ENCODE measurements at regions not wholly inside any gene's neighbourhood (a gene's known extent, or its start where the extent isn't known, plus 50 kb on each side); places are given as distances from the start of the nearest gene placed in this dataset.

DNA sequence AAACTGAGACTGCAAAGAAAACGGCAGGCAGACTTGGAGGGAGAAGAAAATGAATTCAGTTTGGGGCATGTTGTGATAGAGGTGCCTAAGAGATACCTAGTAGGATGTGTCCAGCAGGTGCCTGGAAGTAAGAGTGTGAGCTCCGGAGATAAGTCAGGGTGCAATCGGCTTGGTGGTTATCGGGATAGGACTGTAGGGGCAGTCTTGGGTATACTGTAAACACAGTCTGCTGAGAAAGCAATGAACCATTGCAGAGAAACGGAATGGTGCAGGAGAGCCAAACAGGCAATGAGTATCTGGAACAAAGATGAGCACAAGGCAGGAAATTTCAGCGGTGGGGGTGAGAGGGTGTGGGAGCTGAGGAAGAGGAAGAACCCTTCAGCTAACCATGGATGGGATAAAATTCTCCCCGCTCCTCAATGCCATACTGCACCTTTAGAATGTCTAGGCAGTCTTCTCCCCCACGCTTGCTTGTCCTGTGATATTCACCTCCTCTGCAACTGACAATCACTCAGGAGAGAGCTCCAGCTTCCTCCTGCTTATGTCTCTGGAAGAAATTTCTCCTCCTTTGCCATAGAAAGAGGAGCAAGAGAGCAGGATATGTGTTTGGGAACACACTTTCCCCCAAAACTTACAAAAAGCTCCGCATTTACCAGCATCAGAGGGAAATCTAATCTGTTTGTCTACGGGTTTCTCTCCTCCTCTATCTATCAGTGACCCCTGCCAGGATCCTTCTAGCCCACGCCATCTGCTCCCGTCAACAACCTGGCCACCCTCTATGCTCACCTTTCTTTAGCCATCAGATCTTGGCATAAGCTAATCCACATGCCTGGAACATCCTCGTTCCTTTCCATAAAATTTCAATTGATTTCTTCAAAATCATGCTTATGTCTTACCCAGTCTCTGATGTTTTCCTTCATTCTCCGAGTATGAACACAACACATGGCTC is 381.7 kb upstream of the JARID2 start:
- Histone ChIP-seq H3K4me3 (ENCODE audit: low read depth, low read length) (no peak overlapping the region), H3K4me1 (ENCODE audit: control insufficient read depth, insufficient read depth, low read length) (peaks cover 3% of the 10 kb centered on the region), H3K9me3 (ENCODE audit: control insufficient read depth, insufficient read depth, low read length) (no peaks in the 10 kb centered on the region), H3K27me3 (ENCODE audit: control insufficient read depth, insufficient read depth, low read length) (no peaks in the 10 kb centered on the region), H3K27ac (ENCODE audit: low read depth, low read length) (no peak overlapping the region), H3K36me3 (ENCODE audit: control insufficient read depth, insufficient read depth, low read length) (no peaks in the 10 kb centered on the region)
- DNase-seq (ENCODE audit: low read depth in 4 of 6, low spot score in 6 of 6), result peak in 1 of 6 donors; percentile 54
- 62% methylated on average over 12 of the region's 14 CpGs for WGBS (ENCODE audit: insufficient coverage)

DNA sequence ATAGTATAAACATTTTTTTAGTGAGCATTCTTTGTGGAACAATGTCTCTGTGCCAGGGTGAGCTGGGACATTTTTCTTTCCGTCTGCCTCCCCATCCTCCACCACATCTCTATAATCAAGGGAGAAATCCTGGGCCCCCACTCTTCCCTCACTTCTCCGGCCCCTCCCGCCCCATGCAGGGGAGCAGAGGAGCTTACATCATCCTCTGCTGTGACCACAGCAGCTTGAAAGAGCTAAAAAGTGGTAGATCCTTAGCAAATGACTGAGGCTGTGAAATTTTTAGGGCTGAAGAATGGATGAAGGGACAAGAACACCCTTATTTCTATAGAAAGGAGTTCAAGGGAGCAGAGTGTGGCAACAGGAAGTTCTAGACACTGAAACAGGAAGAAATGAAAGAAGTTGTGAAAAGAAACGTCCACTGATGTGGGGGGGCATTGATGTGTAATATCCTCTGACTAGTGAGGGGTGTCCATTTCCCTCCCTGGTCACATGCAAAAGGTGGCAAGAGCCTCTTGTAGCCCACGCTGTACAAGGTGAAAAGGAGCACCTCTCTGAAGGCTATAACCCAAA is 380.3 kb upstream of the JARID2 start:
- Histone ChIP-seq H3K4me3 (ENCODE audit: low read depth, low read length) (no peak overlapping the region), H3K36me3 (ENCODE audit: control insufficient read depth, insufficient read depth, low read length) (no peaks in the 10 kb centered on the region), H3K27ac (ENCODE audit: low read depth, low read length) (no peak overlapping the region), H3K4me1 (ENCODE audit: control insufficient read depth, insufficient read depth, low read length) (peaks cover 3% of the 10 kb centered on the region), H3K9me3 (ENCODE audit: control insufficient read depth, insufficient read depth, low read length) (no peaks in the 10 kb centered on the region), H3K27me3 (ENCODE audit: control insufficient read depth, insufficient read depth, low read length) (no peaks in the 10 kb centered on the region)
- WGBS (ENCODE audit: insufficient coverage), result no CpG with 5 or more reads among the region's 5 CpGs
- DNase-seq (ENCODE audit: low read depth in 4 of 6, low spot score in 6 of 6), result no peak

- Histone ChIP-seq H3K9me3 (ENCODE audit: control insufficient read depth, insufficient read depth, low read length) (no peaks in the 10 kb centered on the region), H3K4me1 (ENCODE audit: control insufficient read depth, insufficient read depth, low read length) (peaks cover 3% of the 10 kb centered on the region), H3K27me3 (ENCODE audit: control insufficient read depth, insufficient read depth, low read length) (no peaks in the 10 kb centered on the region), H3K36me3 (ENCODE audit: control insufficient read depth, insufficient read depth, low read length) (no peaks in the 10 kb centered on the region), H3K4me3 (ENCODE audit: low read depth, low read length) (no peak overlapping the region), H3K27ac (ENCODE audit: low read depth, low read length) (no peak overlapping the region)
- WGBS (ENCODE audit: insufficient coverage), result no CpG with 5 or more reads among the region's 1 CpG
- no peak for DNase-seq (ENCODE audit: low read depth in 4 of 6, low spot score in 6 of 6)
These were observed 378.1 kb upstream of the JARID2 start for GRCh38 chr6:14867802-14868201.

DNA sequence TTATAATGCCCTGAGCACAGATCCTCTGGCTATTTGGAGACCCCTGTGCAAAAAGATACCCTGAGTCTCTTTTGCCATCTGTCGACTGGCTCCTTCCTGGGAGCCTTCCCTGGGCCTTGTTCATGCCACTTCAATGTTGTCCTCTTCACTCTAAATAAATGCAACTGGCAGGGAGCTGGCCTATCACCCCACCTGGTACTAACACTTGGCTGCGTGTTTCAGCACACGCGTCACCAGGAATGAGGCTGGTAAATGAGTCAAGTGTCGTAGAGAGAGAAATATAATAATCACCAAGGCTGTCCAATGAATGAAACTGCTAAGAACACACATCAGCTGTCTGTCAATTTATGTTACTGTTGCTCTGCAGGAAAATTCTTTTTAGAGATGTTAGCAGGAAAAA is 374.6 kb upstream of the JARID2 start:
- peak in 1 of 6 donors; percentile 37 for DNase-seq (ENCODE audit: low read depth in 4 of 6, low spot score in 6 of 6)
- Histone ChIP-seq H3K4me3 (ENCODE audit: low read depth, low read length) (no peak overlapping the region), H3K36me3 (ENCODE audit: control insufficient read depth, insufficient read depth, low read length) (no peaks in the 10 kb centered on the region), H3K9me3 (ENCODE audit: control insufficient read depth, insufficient read depth, low read length) (no peaks in the 10 kb centered on the region), H3K27me3 (ENCODE audit: control insufficient read depth, insufficient read depth, low read length) (no peaks in the 10 kb centered on the region), H3K27ac (ENCODE audit: low read depth, low read length) (no peak overlapping the region), H3K4me1 (ENCODE audit: control insufficient read depth, insufficient read depth, low read length) (no peaks in the 10 kb centered on the region)
- WGBS (ENCODE audit: insufficient coverage), result 83% methylated on average over 1 of the region's 5 CpGs

GRCh38 chr6:14873101-14873500 is 372.8 kb upstream of the JARID2 start:
- Histone ChIP-seq H3K27me3 (ENCODE audit: control insufficient read depth, insufficient read depth, low read length) (no peaks in the 10 kb centered on the region), H3K36me3 (ENCODE audit: control insufficient read depth, insufficient read depth, low read length) (no peaks in the 10 kb centered on the region), H3K4me1 (ENCODE audit: control insufficient read depth, insufficient read depth, low read length) (peaks cover 4% of the 10 kb centered on the region), H3K9me3 (ENCODE audit: control insufficient read depth, insufficient read depth, low read length) (no peaks in the 10 kb centered on the region), H3K4me3 (ENCODE audit: low read depth, low read length) (no peak overlapping the region), H3K27ac (ENCODE audit: low read depth, low read length) (no peak overlapping the region)
- no CpG with 5 or more reads among the region's 2 CpGs for WGBS (ENCODE audit: insufficient coverage)
- no peak for DNase-seq (ENCODE audit: low read depth in 4 of 6, low spot score in 6 of 6)

DNA sequence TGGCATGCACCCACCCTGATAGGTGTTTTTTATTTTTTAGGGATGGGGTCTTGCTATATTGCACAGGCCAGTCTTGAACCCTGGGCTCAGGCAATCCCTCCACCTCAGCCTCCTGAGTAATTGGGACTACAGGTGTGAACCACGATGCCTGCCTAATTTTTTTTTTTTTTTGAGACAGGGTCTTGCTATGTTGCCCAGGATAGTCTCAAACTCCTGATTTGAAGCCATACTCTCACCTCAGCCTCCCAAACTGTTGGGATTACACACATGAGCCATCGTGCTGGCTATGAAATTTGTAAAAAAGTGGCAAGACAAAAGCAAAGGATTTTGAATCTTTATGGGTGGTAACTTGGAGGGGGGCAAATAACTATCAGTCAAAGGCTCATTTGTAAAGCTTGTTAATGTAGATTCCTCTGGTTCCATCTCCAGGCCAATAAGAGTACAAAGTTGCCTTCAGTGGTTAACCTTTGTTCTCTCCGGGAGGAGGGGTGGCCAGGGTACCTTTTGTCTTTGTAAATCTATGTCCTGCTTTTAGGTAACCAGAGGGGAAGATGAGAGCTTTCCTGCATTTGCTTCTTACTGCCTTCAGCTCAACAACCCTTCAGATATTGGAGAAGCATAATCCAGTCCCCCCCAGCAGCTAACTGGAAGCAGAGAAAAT is 372.0 kb upstream of the JARID2 start:
- DNase-seq (ENCODE audit: low read depth in 4 of 6, low spot score in 6 of 6), result no peak
- Histone ChIP-seq H3K27me3 (ENCODE audit: control insufficient read depth, insufficient read depth, low read length) (no peaks in the 10 kb centered on the region), H3K27ac (ENCODE audit: low read depth, low read length) (no peak overlapping the region), H3K4me3 (ENCODE audit: low read depth, low read length) (no peak overlapping the region), H3K4me1 (ENCODE audit: control insufficient read depth, insufficient read depth, low read length) (peaks cover 4% of the 10 kb centered on the region), H3K36me3 (ENCODE audit: control insufficient read depth, insufficient read depth, low read length) (no peaks in the 10 kb centered on the region), H3K9me3 (ENCODE audit: control insufficient read depth, insufficient read depth, low read length) (no peaks in the 10 kb centered on the region)
- WGBS (ENCODE audit: insufficient coverage), result no CpG with 5 or more reads among the region's 3 CpGs

DNA sequence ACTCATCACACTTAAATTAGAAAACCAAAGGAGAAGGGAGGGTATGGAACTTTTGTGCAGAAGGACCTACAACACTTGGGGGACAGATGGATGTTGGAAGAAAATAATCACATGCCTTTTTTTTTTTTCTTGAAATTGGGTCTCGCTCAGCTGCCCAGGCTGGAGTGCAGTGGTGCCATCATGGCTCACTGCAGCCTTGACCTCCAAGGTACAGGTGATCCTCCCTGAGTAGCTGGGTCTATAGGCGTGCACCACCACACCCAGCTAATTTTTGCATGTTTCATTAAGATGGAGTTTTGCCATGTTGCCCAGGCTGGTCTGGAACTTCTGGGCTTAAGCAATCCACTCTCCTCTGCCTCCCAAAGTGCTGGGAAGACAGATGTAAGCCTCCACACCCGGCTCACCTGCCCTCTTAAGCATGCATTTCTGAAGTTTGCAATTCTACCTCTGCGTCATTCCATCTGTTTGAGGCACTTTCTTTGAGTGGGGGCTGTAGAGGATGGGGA is 370.8 kb upstream of the JARID2 start:
- 86% methylated on average over 1 of the region's 4 CpGs for WGBS (ENCODE audit: insufficient coverage)
- no peak for DNase-seq (ENCODE audit: low read depth in 4 of 6, low spot score in 6 of 6)

GRCh38 chr6:14875481-14876063 is 370.3 kb upstream of the JARID2 start:
- WGBS (ENCODE audit: insufficient coverage), result 92% methylated on average over 3 of the region's 6 CpGs
- no peak overlapping the region for H3K27ac ChIP-seq (ENCODE audit: low read depth, low read length)
- no peak for DNase-seq (ENCODE audit: low read depth in 4 of 6, low spot score in 6 of 6)
- H3K9me3 ChIP-seq (ENCODE audit: control insufficient read depth, insufficient read depth, low read length), result no peaks in the 10 kb centered on the region
- H3K4me1 ChIP-seq (ENCODE audit: control insufficient read depth, insufficient read depth, low read length), result peaks cover 9% of the 10 kb centered on the region
- no peaks in the 10 kb centered on the region for H3K36me3 ChIP-seq (ENCODE audit: control insufficient read depth, insufficient read depth, low read length)
- H3K4me3 ChIP-seq (ENCODE audit: low read depth, low read length), result no peak overlapping the region
- no peaks in the 10 kb centered on the region for H3K27me3 ChIP-seq (ENCODE audit: control insufficient read depth, insufficient read depth, low read length)

More for the DNA sequence above, 370.8 kb upstream of the JARID2 start:
- H3K27me3 ChIP-seq (ENCODE audit: control insufficient read depth, insufficient read depth, low read length), result no peaks in the 10 kb centered on the region
- H3K27ac ChIP-seq (ENCODE audit: low read depth, low read length), result no peak overlapping the region
- H3K4me3 ChIP-seq (ENCODE audit: low read depth, low read length), result no peak overlapping the region
- peaks cover 6% of the 10 kb centered on the region for H3K4me1 ChIP-seq (ENCODE audit: control insufficient read depth, insufficient read depth, low read length)
- no peaks in the 10 kb centered on the region for H3K9me3 ChIP-seq (ENCODE audit: control insufficient read depth, insufficient read depth, low read length)
- H3K36me3 ChIP-seq (ENCODE audit: control insufficient read depth, insufficient read depth, low read length), result no peaks in the 10 kb centered on the region

- Histone ChIP-seq H3K27ac (ENCODE audit: low read depth, low read length) (no peak overlapping the region), H3K9me3 (ENCODE audit: control insufficient read depth, insufficient read depth, low read length) (no peaks in the 10 kb centered on the region), H3K4me3 (ENCODE audit: low read depth, low read length) (no peak overlapping the region), H3K27me3 (ENCODE audit: control insufficient read depth, insufficient read depth, low read length) (no peaks in the 10 kb centered on the region), H3K36me3 (ENCODE audit: control insufficient read depth, insufficient read depth, low read length) (no peaks in the 10 kb centered on the region), H3K4me1 (ENCODE audit: control insufficient read depth, insufficient read depth, low read length) (peaks cover 9% of the 10 kb centered on the region)
- no peak for DNase-seq (ENCODE audit: low read depth in 4 of 6, low spot score in 6 of 6)
- 49% methylated on average over 6 of the region's 11 CpGs for WGBS (ENCODE audit: insufficient coverage)
These were observed 368.9 kb upstream of the JARID2 start for GRCh38 chr6:14876778-14877613.
